ENCODE measurements at regions not wholly inside any gene's neighbourhood (a gene's known extent, or its start where the extent isn't known, plus 50 kb on each side); places are given as distances from the start of the nearest gene placed in this dataset.

DNA sequence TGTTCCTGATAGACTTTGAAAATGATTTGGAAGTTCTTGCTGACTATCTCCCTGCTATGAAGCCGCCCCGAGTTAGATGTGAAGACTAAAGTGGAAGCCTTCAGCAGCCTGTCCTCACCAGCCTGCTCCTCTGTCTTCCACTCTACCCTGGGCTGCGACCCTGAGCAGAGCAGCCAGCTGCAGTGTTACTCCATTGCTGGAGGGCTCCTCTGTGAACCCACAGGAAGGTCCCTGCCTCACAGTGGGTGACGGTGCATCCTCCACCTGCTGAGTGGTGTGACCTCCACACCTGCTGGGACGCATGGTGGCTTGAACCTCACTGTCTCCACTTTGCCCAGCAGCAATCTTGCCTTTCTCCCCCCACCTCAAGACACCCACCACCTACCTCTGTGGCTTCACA lies 116.4 kb downstream of the IRS2 start:
- no peak for DNase-seq

- DNase-seq = no peak
Measured at GRCh38 chr13:109669234-109669612, 117.2 kb downstream of the IRS2 start.

- DNase-seq = no peak
Measured at GRCh38 chr13:109668433-109669233, 117.8 kb downstream of the IRS2 start.

GRCh38 chr13:109667807-109668291 lies 118.5 kb downstream of the IRS2 start:
- DNase-seq = peak; percentile 19

GRCh38 chr13:109667056-109667455 lies 119.3 kb downstream of the IRS2 start:
- DNase-seq = peak; percentile 36

DNA sequence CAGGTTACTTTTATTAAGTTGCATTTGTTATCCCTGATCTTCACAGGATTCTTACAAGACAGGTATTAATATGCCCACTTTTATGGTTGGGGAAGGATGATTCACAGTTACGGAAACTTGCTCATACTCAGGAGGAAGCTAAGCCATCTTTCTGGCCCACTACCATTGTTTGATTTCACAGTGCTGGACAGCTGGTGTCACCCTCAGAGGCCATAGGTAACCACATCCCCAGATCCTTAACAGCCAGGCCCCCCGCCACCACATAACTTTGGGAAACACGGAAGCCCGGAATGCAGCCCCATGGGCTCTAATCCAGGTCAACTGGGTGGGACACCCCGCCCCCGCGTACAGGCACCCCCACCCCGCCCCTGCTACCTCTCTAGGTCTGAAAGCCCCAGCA lies 119.7 kb downstream of the IRS2 start:
- DNase-seq = no peak

GRCh38 chr13:109665781-109666249 lies 120.6 kb downstream of the IRS2 start:
- DNase-seq = no peak

- DNase-seq = no peak
Measured at GRCh38 chr13:109665240-109665639, 121.1 kb downstream of the IRS2 start.

- DNase-seq = no peak
Measured at GRCh38 chr13:109657395-109657794, 129.0 kb downstream of the IRS2 start.

DNA sequence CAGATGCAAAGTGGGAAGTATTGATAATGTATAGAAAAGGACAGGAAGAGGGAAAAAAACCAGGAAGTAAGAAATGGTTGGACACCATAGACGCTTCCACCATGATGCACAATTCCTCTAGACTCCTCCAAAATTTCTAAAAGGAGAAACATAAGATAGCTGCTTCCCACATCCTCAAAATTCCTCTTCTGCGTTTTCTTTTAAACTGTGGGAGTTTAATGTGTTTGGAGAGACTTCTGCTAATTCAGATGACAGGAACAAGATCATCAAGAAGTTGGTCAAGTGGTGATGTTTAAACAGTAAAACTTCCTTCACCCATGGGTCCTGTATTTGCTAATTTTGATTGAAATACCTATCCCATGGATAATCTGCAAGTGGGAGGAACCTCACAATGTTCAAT lies 130.2 kb downstream of the IRS2 start:
- no peak for DNase-seq

GRCh38 chr13:109655611-109656010 lies 130.8 kb downstream of the IRS2 start:
- DNase-seq = no peak

GRCh38 chr13:109655206-109655600 lies 131.2 kb downstream of the IRS2 start:
- DNase-seq = peak; percentile 44

DNA sequence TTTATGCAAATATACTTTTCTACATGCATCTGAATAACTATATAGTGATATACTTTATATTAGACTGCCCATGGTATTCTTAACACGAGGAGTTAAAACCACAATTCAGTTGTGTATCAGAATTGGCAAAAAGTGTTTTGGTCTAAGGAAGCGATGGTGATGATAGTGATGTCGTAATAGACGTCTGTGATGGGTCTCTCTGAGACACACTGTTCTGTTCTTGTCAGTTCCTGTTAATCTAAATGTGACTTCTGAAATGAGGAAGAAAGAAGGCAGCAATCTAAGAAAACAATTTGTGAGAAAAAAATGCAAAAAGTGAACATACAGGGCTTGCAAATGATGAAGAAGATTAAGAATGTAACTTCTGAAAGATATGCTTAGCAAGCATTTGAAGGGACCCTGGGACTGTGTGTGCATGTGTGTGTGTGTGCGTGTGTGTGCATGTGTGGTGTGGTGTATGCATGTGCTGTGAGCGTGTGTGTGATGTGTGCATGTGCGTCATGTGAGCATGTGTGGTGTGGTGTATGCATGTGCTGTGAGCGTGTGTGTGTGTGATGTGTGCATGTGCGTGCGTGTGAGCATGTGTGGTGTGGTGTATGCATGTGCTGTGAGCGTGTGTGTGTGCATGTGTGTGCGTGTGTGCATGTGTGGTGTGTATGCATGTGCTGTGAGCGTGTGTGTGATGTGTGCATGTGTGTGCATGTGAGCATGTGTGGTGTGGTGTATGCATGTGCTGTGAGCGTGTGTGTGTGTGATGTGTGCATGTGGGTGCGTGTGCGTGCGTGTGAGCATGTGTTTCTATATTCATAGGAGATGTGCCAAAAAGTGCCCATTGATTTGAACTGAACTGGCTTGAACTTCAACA lies 131.8 kb downstream of the IRS2 start:
- no peak for DNase-seq

- DNase-seq = peak; percentile 17
Measured at GRCh38 chr13:109652531-109652930, 133.9 kb downstream of the IRS2 start.

DNA sequence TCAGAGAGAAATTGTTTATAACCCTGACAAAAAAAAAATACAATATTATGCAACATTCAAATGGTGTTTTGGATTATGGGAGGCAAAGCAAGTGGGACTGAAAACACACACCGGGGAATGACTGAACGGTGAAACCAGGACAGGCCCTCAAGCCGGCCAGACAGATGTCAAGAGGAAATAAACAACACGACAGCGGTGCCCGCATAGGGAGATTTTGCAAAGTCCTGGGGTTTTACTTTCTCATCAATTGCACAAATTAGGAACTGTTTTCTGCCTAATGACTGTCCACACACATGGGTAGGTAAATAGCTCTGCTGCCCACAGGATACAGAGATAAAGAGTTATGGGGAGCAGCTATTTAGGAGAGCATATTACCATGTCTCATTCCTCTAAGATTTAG lies 134.5 kb downstream of the IRS2 start:
- DNase-seq = no peak

GRCh38 chr13:109651311-109651710 lies 135.1 kb downstream of the IRS2 start:
- DNase-seq = no peak

GRCh38 chr13:109650861-109651260 lies 135.5 kb downstream of the IRS2 start:
- DNase-seq = no peak

DNA sequence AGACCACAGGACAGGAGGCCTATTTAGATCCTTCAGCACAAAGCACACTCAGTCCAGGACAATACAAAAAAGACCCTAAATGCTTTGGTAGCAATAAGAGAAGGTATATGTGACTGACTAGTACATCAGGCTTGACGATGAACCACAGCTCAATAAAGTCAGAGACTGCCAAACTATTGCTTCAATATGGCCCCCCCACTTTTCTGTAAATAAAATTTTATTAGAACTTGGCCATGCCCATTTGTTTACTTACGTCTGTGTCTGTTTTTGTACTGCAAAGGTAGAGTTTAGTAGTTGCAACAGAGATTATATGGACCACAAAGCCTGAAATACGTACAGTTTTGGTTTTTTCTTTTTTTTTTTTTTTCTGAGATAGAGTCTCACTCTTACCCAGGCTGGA lies 136.7 kb downstream of the IRS2 start:
- DNase-seq = no peak

GRCh38 chr13:109647699-109648098 lies 138.7 kb downstream of the IRS2 start:
- DNase-seq = no peak

DNA sequence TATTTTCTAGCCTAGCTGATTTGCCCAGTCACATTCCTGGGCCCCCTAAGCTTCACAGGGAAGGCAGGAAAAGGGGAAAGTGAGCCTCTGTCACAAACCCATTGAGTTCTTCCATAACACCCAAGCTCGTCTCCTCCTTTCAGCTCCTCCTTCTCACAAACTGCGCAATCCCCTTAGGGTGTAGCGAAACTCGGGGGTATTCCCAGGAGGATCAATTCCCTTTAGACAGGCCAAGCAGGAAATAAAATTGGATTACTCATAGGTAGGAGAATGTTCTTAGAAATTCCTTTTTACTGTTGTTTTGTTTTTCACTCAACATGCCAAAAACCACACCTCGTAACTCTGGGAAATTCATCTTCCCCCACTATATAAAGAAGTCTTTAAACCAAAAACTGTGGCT lies 139.3 kb downstream of the IRS2 start:
- DNase-seq = no peak

GRCh38 chr13:109646423-109646822 lies 140.0 kb downstream of the IRS2 start:
- DNase-seq = no peak

DNA sequence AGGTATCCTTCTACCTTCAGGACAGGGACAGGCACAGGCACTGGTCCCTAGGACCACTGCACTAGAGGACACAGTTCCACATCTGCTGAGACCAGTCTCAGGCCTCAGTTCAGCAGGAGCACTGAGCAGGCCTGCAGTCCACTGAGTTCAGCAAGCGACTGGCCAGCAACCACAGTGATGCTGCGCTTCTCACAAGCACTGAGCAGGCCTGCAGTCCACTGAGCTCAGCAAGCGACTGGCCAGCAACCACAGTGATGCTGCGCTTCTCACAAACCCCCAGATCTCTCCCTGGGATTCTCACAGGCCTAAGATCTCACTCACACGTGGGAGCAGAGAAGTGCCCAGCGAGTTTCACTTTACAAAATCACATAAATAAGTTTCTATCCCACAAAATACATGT lies 140.6 kb downstream of the IRS2 start:
- no peak for DNase-seq

DNA sequence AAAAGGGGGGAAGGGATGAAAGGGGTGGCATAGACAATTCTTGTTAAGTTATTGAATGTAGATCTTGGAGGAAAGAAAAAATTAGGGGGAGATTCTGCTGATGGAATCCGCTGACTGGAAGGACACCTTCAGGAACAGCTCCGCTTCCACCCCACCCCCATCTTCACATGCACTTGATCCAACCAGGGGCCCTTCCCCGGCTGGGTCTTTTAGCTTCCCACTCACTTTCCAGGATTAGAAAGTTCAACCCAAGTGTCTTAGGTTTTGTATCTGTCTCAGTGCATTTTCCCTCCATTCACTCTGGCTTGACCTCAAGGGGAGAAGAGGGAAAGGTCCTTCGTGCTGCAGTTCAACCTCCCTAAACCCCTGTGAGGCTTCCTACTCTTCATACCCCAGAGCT lies 141.4 kb downstream of the IRS2 start:
- DNase-seq = no peak
